IMR-90 (cell line): ENCODE measurements at regions not wholly inside any gene's neighbourhood (a gene's known extent, or its start where the extent isn't known, plus 50 kb on each side); places are given as distances from the start of the nearest gene placed in this dataset.
A peak's percentile ranks its signal among the peaks of the same experiment; 100 is the strongest.

Source experiments
- ATAC-seq: fragments of 200-7000 bp; cut with Tn5 transposase; 2 replicates; pipeline ENCODE4 v1.9.1; 2020; ENCODE audit warnings: low read depth, mild to moderate bottlenecking, moderate library complexity
- BruUV-seq: library from RNA; stranded (reverse); fragments of 400-500 nt; replicated peaks from 2 replicates; lab custom pipeline; 2021; lab: Mats Ljungman, UMichigan
- CTCF ChIA-PET: fragments of 300-600 bp; formaldehyde crosslinking; extraction: SDS; loops from one replicate; lab custom pipeline; 2021; ENCODE audit warnings: antibody characterized with exemption; lab: Yijun Ruan, JAX
- POLR2A ChIA-PET: fragments of 300-600 bp; sonication (Branson Sonifier 250); formaldehyde crosslinking; loops from one replicate; lab custom pipeline; 2022; ENCODE audit warnings: antibody characterized with exemption; ENCODE audit not compliant: unreplicated experiment; lab: Charles Lee
- DNase-seq: peaks from one replicate; pipeline ENCODE4 v3.0.0; 2013
- H2AFZ ChIP-seq: replicated peaks from 2 replicates; pipeline ENCODE3; 2013; ENCODE audit warnings: low read length, mild to moderate bottlenecking; ENCODE audit not compliant: poor library complexity
- H2AK5ac ChIP-seq: 2 replicates; pipeline ENCODE4 v1.6.1; 2013; ENCODE audit warnings: low read depth, low read length, inconsistent platforms
- H2AK9ac ChIP-seq: replicated peaks from 2 replicates; pipeline ENCODE3; 2013; ENCODE audit warnings: mild to moderate bottlenecking, low read depth, low read length, moderate library complexity; ENCODE audit not compliant: poor library complexity
- H2BK120ac ChIP-seq: 2 replicates; pipeline ENCODE4 v1.6.1; 2013; ENCODE audit warnings: low read depth, low read length, inconsistent platforms
- H2BK15ac ChIP-seq: 3 replicates; pipeline ENCODE4 v1.6.1; 2013; ENCODE audit warnings: low read depth, low read length, inconsistent platforms
- H2BK20ac ChIP-seq: 2 replicates; pipeline ENCODE4 v1.6.1; 2013; ENCODE audit warnings: low read depth, mild to moderate bottlenecking, inconsistent platforms, low read length, moderate library complexity
- H2BK5ac ChIP-seq: 2 replicates; pipeline ENCODE4 v1.6.1; 2013; ENCODE audit warnings: mild to moderate bottlenecking, low read depth, low read length, inconsistent platforms; ENCODE audit not compliant: poor library complexity, severe bottlenecking
- H3K14ac ChIP-seq: replicated peaks from 2 replicates; pipeline ENCODE4 v1.6.1; 2013; ENCODE audit warnings: low read depth, low read length, inconsistent platforms
- H3K18ac ChIP-seq: 2 replicates; pipeline ENCODE4 v1.6.1; 2013; ENCODE audit warnings: low read depth, low read length, control low read depth
- H3K23ac ChIP-seq: 2 replicates; pipeline ENCODE4 v1.6.1; 2013; ENCODE audit warnings: low read depth, low read length, inconsistent platforms
- H3K27ac ChIP-seq: 2 replicates; pipeline ENCODE4 v1.5.1; 2013; ENCODE audit warnings: mild to moderate bottlenecking, control low read depth, low read length; ENCODE audit not compliant: insufficient read depth
- H3K27me3 ChIP-seq: 2 replicates; pipeline ENCODE4 v1.6.1; 2013; ENCODE audit warnings: low read length; ENCODE audit not compliant: control insufficient read depth, insufficient read depth
- H3K36me3 ChIP-seq: 2 replicates; pipeline ENCODE4 v1.6.1; 2013; ENCODE audit warnings: low read length, mixed read lengths; ENCODE audit not compliant: control insufficient read depth, insufficient read depth
- H3K4ac ChIP-seq: 2 replicates; pipeline ENCODE4 v1.6.1; 2013; ENCODE audit warnings: low read depth, low read length, inconsistent platforms
- H3K4me1 ChIP-seq: 2 replicates; pipeline ENCODE4 v1.6.1; 2013; ENCODE audit warnings: low read length, mixed read lengths; ENCODE audit not compliant: control insufficient read depth, insufficient read depth
- H3K4me2 ChIP-seq: 2 replicates; pipeline ENCODE4 v1.6.1; 2013; ENCODE audit warnings: low read depth, mild to moderate bottlenecking, control low read depth, low read length, moderate library complexity
- H3K4me3 ChIP-seq: 2 replicates; pipeline ENCODE4 v1.5.1; 2013; ENCODE audit warnings: low read depth, mild to moderate bottlenecking, control low read depth, low read length, moderate library complexity; ENCODE audit not compliant: insufficient read depth
- H3K56ac ChIP-seq: 2 replicates; pipeline ENCODE4 v1.6.1; 2013; ENCODE audit warnings: low read length, inconsistent platforms; ENCODE audit not compliant: insufficient read depth; ENCODE audit errors: extremely low read depth
- H3K79me1 ChIP-seq, 2 experiments: 2 replicates each; pipeline ENCODE4 v1.6.1; 2013; ENCODE audit warnings: low read length in 2 of 2, inconsistent platforms in 1 of 2, low read depth in 1 of 2
- H3K9ac ChIP-seq: 2 replicates; pipeline ENCODE4 v1.6.1; 2013; ENCODE audit warnings: low read depth, low read length, control low read depth
- H3K9me1 ChIP-seq: 2 replicates; pipeline ENCODE4 v1.6.1; 2013; ENCODE audit warnings: low read length, inconsistent platforms; ENCODE audit not compliant: insufficient read depth
- H3K9me3 ChIP-seq: 2 replicates; pipeline ENCODE4 v1.6.1; 2013; ENCODE audit warnings: low read length; ENCODE audit not compliant: control insufficient read depth, insufficient read depth
- H4K20me1 ChIP-seq: 2 replicates; pipeline ENCODE4 v1.6.1; 2013; ENCODE audit warnings: low read length, inconsistent platforms; ENCODE audit not compliant: insufficient read depth
- H4K5ac ChIP-seq: 2 replicates; pipeline ENCODE4 v1.6.1; 2013; ENCODE audit warnings: mild to moderate bottlenecking, low read depth, low read length, control low read depth
- H4K8ac ChIP-seq, 2 experiments: 2 replicates each; pipeline ENCODE4 v1.6.1; 2013; ENCODE audit warnings: low read depth in 2 of 2, low read length in 2 of 2, control low read depth in 1 of 2, inconsistent platforms in 1 of 2
- H4K91ac ChIP-seq: 2 replicates; pipeline ENCODE4 v1.6.1; 2013; ENCODE audit warnings: low read depth, low read length, inconsistent platforms; ENCODE audit not compliant: insufficient read depth
- CEBPB ChIP-seq: IDR thresholded peaks from 2 replicates; pipeline ENCODE4 v1.6.1; 2012; ENCODE audit warnings: low read depth, low read length, improper control_type of control experiment
- CHD1 ChIP-seq: IDR thresholded peaks from 2 replicates; pipeline ENCODE4 v1.6.1; 2012; ENCODE audit warnings: low read depth, low read length, improper control_type of control experiment
- CTCF ChIP-seq: conservative IDR thresholded peaks from 2 replicates; pipeline ENCODE4 v1.5.1; 2012; ENCODE audit warnings: mild to moderate bottlenecking, low read depth, low read length, improper control_type of control experiment
- ELK1 ChIP-seq: fragments of 150-350 bp; IDR thresholded peaks from 2 replicates; pipeline ENCODE4 v1.6.1; 2016; ENCODE audit warnings: low read depth, mild to moderate bottlenecking, low read length, moderate library complexity, borderline replicate concordance
- FOS ChIP-seq: fragments of 150-350 bp; IDR thresholded peaks from 2 replicates; pipeline ENCODE4 v1.6.1; 2016; ENCODE audit warnings: low read depth, low read length
- MAFK ChIP-seq: IDR thresholded peaks from 2 replicates; pipeline ENCODE4 v1.6.1; 2012; ENCODE audit warnings: low read depth, low read length, improper control_type of control experiment
- MAZ ChIP-seq: IDR thresholded peaks from 2 replicates; pipeline ENCODE4 v1.6.1; 2012; ENCODE audit warnings: low read depth, mild to moderate bottlenecking, low read length, improper control_type of control experiment, moderate library complexity, borderline replicate concordance
- MXI1 ChIP-seq: IDR thresholded peaks from 2 replicates; pipeline ENCODE4 v1.6.1; 2012; ENCODE audit warnings: low read depth, mild to moderate bottlenecking, low read length, moderate library complexity, borderline replicate concordance
- NFE2L2 ChIP-seq: fragments of 150-350 bp; IDR thresholded peaks from 2 replicates; pipeline ENCODE4 v1.6.1; 2016; ENCODE audit warnings: low read depth, mild to moderate bottlenecking, low read length
- RAD21 ChIP-seq: IDR thresholded peaks from 2 replicates; pipeline ENCODE4 v1.6.1; 2012; ENCODE audit warnings: low read length, improper control_type of control experiment
- RCOR1 ChIP-seq: IDR thresholded peaks from 2 replicates; pipeline ENCODE4 v1.6.1; 2012; ENCODE audit warnings: mild to moderate bottlenecking, low read length, improper control_type of control experiment; ENCODE audit not compliant: insufficient replicate concordance
- USF2 ChIP-seq: fragments of 150-350 bp; IDR thresholded peaks from 2 replicates; pipeline ENCODE4 v1.6.1; 2017; ENCODE audit warnings: mild to moderate bottlenecking, antibody characterized with exemption, low read length, low read depth
- WGBS, 2 experiments: methylation state at CpG; one replicate each; pipeline versions ENCODE4 v1.1.5 to v1.1.7; 2013; ENCODE audit warnings: missing lambda C conversion rate in 2 of 2; ENCODE audit not compliant: insufficient read length in 1 of 2; ENCODE audit errors: extremely low coverage in 2 of 2; 5-methylcytosine and 5-hydroxymethylcytosine counted together
- dilution Hi-C: fragments of 300-500 bp; cut with HindIII; formaldehyde crosslinking; loops from one replicate; pipeline ENCODE4 v1.14.3; 2018; ENCODE audit warnings: low sequenced_read_pairs; ENCODE audit not compliant: unreplicated experiment
- in situ Hi-C: fragments of 300-500 bp; cut with MboI; formaldehyde crosslinking; loops from 3 replicates; pipeline ENCODE4 v1.14.3; 2019; ENCODE audit warnings: low sequenced_read_pairs, inconsistent platforms, mixed read lengths
- intact Hi-C: fragments of 100-400 bp; cut with micrococcal nuclease; formaldehyde crosslinking; loops from 2 replicates; pipeline ENCODE4 v1.10.0; 2022

- Histone ChIP-seq H4K20me1 (no peaks in the 10 kb centered on the region), H4K5ac (no peak overlapping the region), H2BK120ac (peak overlapping the region; percentile 62), H2BK15ac (no peak overlapping the region; the same call in 2 of the 3 replicates), H3K27ac (no peak overlapping the region; the same call in 1 of the 2 replicates), H3K9me3 (no peaks in the 10 kb centered on the region), H3K9me1 (peaks cover 8% of the 10 kb centered on the region; the same call in 1 of the 2 replicates), H3K4me1 (peaks cover 8% of the 10 kb centered on the region), H2BK20ac (peak overlapping the region; percentile 52), H3K23ac (no peak overlapping the region), H2BK5ac (no peak overlapping the region), H2AK5ac (peak overlapping the region; percentile 43), H3K18ac (no peak overlapping the region), H3K9ac (no peak overlapping the region), H4K8ac (peak overlapping the region in 1 of 2 experiments; percentile 22; a peak in 1 of 4 replicates), H3K4me2 (no peak overlapping the region), H3K56ac (no peak overlapping the region), H3K27me3 (peaks cover 19% of the 10 kb centered on the region), H3K4me3 (no peak overlapping the region), H2AK9ac (peak overlapping the region; percentile 60), H3K14ac (0 out of 2 replicates have a peak overlapping the region, but pooled peaks have one; percentile 11), H3K4ac (peak overlapping the region; percentile 40), H2AFZ (peak overlapping the region; percentile 49), H3K79me1 (no peaks in the 10 kb centered on the region), H3K36me3 (no peaks in the 10 kb centered on the region), H4K91ac (no peak overlapping the region)
- in situ Hi-C loops = no loop called here
- DNase-seq = no peak
- TF ChIP-seq USF2 (no peak), RCOR1 (no peak), MXI1 (no peak), NFE2L2 (no peak), MAZ (no peak), CEBPB (no peak), CHD1 (no peak), MAFK (no peak), FOS (no peak), RAD21 (no peak), ELK1 (no peak), CTCF (no peak)
- intact Hi-C loops = no loop called here
- dilution Hi-C loops = no loop called here
- WGBS, 2 experiments = 79% methylated on average over 17 of the region's 18 CpGs; no CpG with 5 or more reads in 1 of the 2 experiments
- ATAC-seq = no peak
- ChIA-PET CTCF (no interaction called here), POLR2A (no interaction called here)
- BruUV-seq = no TSS peak
Observed at GRCh38 chr16:86808863-86809444, 230.6 kb downstream of the FOXL1 start.
